Adrenal gland (tissue), 9 donors: ENCODE measurements at regions not wholly inside any gene's neighbourhood (a gene's known extent, or its start where the extent isn't known, plus 50 kb on each side); places are given as distances from the start of the nearest gene placed in this dataset.
"Not testable (repeated sequence)": the region's sequence is repeated elsewhere in the genome, so short reads cannot be mapped to it uniquely, and the experiment has no call there.

Experiments used
- DNase-seq, 7 donors: peaks; one replicate each; pipeline ENCODE4 v3.0.0-alpha.2; 2019 to 2020
- H3K27ac ChIP-seq, 5 donors: fragments of 200-600 bp; sonication (generic) in 4 of 5; 1 replicate in 3 of 5; 2 replicates in 2 of 5; pipeline versions ENCODE4 v1.5.1 to v1.8.0; 2016 to 2020; ENCODE audit warnings: mild to moderate bottlenecking in 1 of 5
- H3K27me3 ChIP-seq: fragments of 200-600 bp; 2 replicates; pipeline ENCODE4 v1.8.0; 2021
- H3K36me3 ChIP-seq, 2 donors: fragments of 200-600 bp; replicated peaks in 1 of 2; 1 replicate in 1 of 2; 2 replicates in 1 of 2; pipeline versions ENCODE4 v1.5.1 to v1.8.0; 2018 to 2022
- H3K4me1 ChIP-seq, 2 donors: fragments of 200-600 bp; replicated peaks in 1 of 2; 1 replicate in 1 of 2; 2 replicates in 1 of 2; pipeline versions ENCODE4 v1.5.1 to v1.8.0; 2018 to 2021
- H3K4me3 ChIP-seq, 4 donors: fragments of 200-600 bp; sonication (generic) in 3 of 4; one replicate each; pipeline ENCODE4 v1.5.1; 2016 to 2018
- H3K9me3 ChIP-seq, 3 donors: fragments of 200-600 bp; sonication (generic) in 1 of 3; replicated peaks in 1 of 3; 1 replicate in 2 of 3; 2 replicates in 1 of 3; pipeline versions ENCODE4 v1.5.1 to v1.8.0; 2016 to 2021
- CTCF ChIP-seq, 6 experiments: fragments of 450-650 bp in 4 of 6; fragments of 200-600 bp in 2 of 6; sonication (generic) in 1 of 6; IDR thresholded peaks; 1 replicate in 5 of 6; 2 replicates in 1 of 6; pipeline versions ENCODE4 v1.5.1 to v1.8.0; 2016 to 2021; ENCODE audit warnings: antibody characterized with exemption in 6 of 6, mild to moderate bottlenecking in 2 of 6, moderate library complexity in 1 of 6
- POLR2A ChIP-seq, 2 donors: fragments of 450-650 bp; IDR thresholded peaks; one replicate each; pipeline ENCODE4 v1.6.1; 2017; ENCODE audit warnings: antibody characterized with exemption in 2 of 2, mild to moderate bottlenecking in 2 of 2, moderate library complexity in 1 of 2
- WGBS, 4 donors: extraction: QIAGEN DNeasy Blood & Tissue Kit in 2 of 4; methylation state at CpG; one replicate each; pipeline versions ENCODE4 v1.1.5 to v1.1.7; 2013 to 2017; 5-methylcytosine and 5-hydroxymethylcytosine counted together
- intact Hi-C, 2 donors: fragments of 100-400 bp; cut with DNase I; formaldehyde crosslinking; loops; one replicate each; pipeline versions ENCODE4 v1.14.1 to v1.15.0; 2022 to 2023
- donor health status: healthy with polysubstance abuse.
- donor health status: Bipolar disorder and iron deficiency.
- donor health status: DM: yes; HTN: yes; CAD: no.
- donor health status: DM: no; HTN: no; CAD: no.
- donor health status: DM: no; HTN: no; CAD: no.

GRCh38 chr2:38141501-38141900 is 65.5 kb upstream of the CYP1B1 start:
- Histone ChIP-seq H3K9me3 (no peaks in the 10 kb centered on the region), H3K27me3 (no peaks in the 10 kb centered on the region), H3K4me1 (peaks cover 12% of the 10 kb centered on the region in 2 donors), H3K36me3 (no peaks in the 10 kb centered on the region), H3K4me3 (no peak overlapping the region), H3K27ac (no peak overlapping the region)
- TF ChIP-seq CTCF (IDR thresholded peaks at IDR 0.05) (no peak), POLR2A (IDR thresholded peaks at IDR 0.05) (no peak)
- 77 to 89% (median 85%) methylated on average over 4 of the region's 4 CpGs for WGBS, 4 donors
- no peak for DNase-seq
- intact Hi-C loops = no loop called here

GRCh38 chr2:38138996-38139395 is 63.0 kb upstream of the CYP1B1 start:
- Histone ChIP-seq H3K9me3 (no peaks in the 10 kb centered on the region), H3K27ac (no peak overlapping the region), H3K4me3 (no peak overlapping the region), H3K27me3 (no peaks in the 10 kb centered on the region), H3K4me1 (peaks cover 0 to 6% of the 10 kb centered on the region in 2 donors), H3K36me3 (no peaks in the 10 kb centered on the region)
- no peak for DNase-seq
- TF ChIP-seq CTCF (IDR thresholded peaks at IDR 0.05) (no peak), POLR2A (IDR thresholded peaks at IDR 0.05) (no peak)
- WGBS, 4 donors = 85 to 95% (median 91%) methylated on average over 6 of the region's 6 CpGs
- intact Hi-C loops = no loop called here

GRCh38 chr2:38138419-38138818 is 62.5 kb upstream of the CYP1B1 start:
- Histone ChIP-seq H3K9me3 (no peaks in the 10 kb centered on the region), H3K27me3 (no peaks in the 10 kb centered on the region), H3K36me3 (no peaks in the 10 kb centered on the region), H3K4me1 (peaks cover 0 to 6% of the 10 kb centered on the region in 2 donors), H3K4me3 (no peak overlapping the region), H3K27ac (no peak overlapping the region)
- peak in 4 of 7 donors; percentile 35 to 63 (median 48) for DNase-seq
- 60 to 76% (median 66%) methylated on average over 9 to 10 of the region's 10 CpGs for WGBS, 4 donors
- TF ChIP-seq POLR2A (IDR thresholded peaks at IDR 0.05) = no peak
- TF ChIP-seq CTCF (IDR thresholded peaks at IDR 0.05) = no peak
- intact Hi-C loops = no loop called here

GRCh38 chr2:38137958-38138357 is 62.0 kb upstream of the CYP1B1 start:
- H3K36me3 ChIP-seq, intact Hi-C loops, H3K27ac ChIP-seq, H3K4me1 ChIP-seq, H3K27me3 ChIP-seq, DNase-seq, H3K4me3 ChIP-seq, H3K9me3 ChIP-seq: not testable (repeated sequence)
- 90 to 96% (median 94%) methylated on average over 7 to 12 of the region's 12 CpGs for WGBS, 4 donors

- H3K4me1 ChIP-seq = peaks cover 12 to 14% of the 10 kb centered on the region in 2 donors
- no peaks in the 10 kb centered on the region for H3K9me3 ChIP-seq
- TF ChIP-seq POLR2A (IDR thresholded peaks at IDR 0.05) = no peak
- no peak for TF ChIP-seq CTCF (IDR thresholded peaks at IDR 0.05)
- H3K36me3 ChIP-seq = no peaks in the 10 kb centered on the region
- intact Hi-C loops = no loop called here
- no peak overlapping the region for H3K4me3 ChIP-seq
- no peak for DNase-seq
- no peaks in the 10 kb centered on the region for H3K27me3 ChIP-seq
- no peak overlapping the region for H3K27ac ChIP-seq
- WGBS, 4 donors = 89 to 100% (median 96%) methylated on average over 2 of the region's 2 CpGs
Measured at GRCh38 chr2:38131676-38132075, 55.7 kb upstream of the CYP1B1 start.
